Panc1 (cell line): ENCODE measurements at regions not wholly inside any gene's neighbourhood (a gene's known extent, or its start where the extent isn't known, plus 50 kb on each side); places are given as distances from the start of the nearest gene placed in this dataset.

ENCODE experiments used
- ATAC-seq: fragments of 200-7000 bp; cut with Tn5 transposase; 2 replicates; pipeline ENCODE4 v1.9.1; 2020; ENCODE audit warnings: mild to moderate bottlenecking, moderate library complexity
- BruUV-seq: library from RNA; stranded (reverse); fragments of 400-500 nt; replicated peaks from 2 replicates; lab custom pipeline; 2021; lab: Mats Ljungman, UMichigan
- CTCF ChIA-PET: fragments of 300-600 bp; sonication (Branson Sonifier 250); formaldehyde crosslinking; loops from one replicate; lab custom pipeline; 2022; ENCODE audit warnings: antibody characterized with exemption; lab: Charles Lee
- POLR2A ChIA-PET: fragments of 300-600 bp; sonication (Branson Sonifier 250); formaldehyde crosslinking; loops from one replicate; lab custom pipeline; 2022; ENCODE audit warnings: antibody characterized with exemption; lab: Charles Lee
- DNase-seq: peaks from one replicate; pipeline ENCODE4 v3.0.0-alpha.2; 2010; ENCODE audit warnings: low read depth, low spot score
- H3K27ac ChIP-seq: 2 replicates; pipeline ENCODE4 v1.5.1; 2011; ENCODE audit warnings: mild to moderate bottlenecking, low read length, inconsistent platforms
- H3K27me3 ChIP-seq: fragments of 200-500 bp; sonication (Bioruptor generic); 2 replicates; pipeline ENCODE4 v1.6.0; 2014; ENCODE audit warnings: low read length, inconsistent platforms; ENCODE audit not compliant: control insufficient read depth, insufficient read depth
- H3K36me3 ChIP-seq: fragments of 200-500 bp; sonication (Bioruptor generic); 2 replicates; pipeline ENCODE4 v1.5.1; 2014; ENCODE audit warnings: inconsistent platforms, mild to moderate bottlenecking, low read length, moderate library complexity; ENCODE audit not compliant: control insufficient read depth, insufficient read depth
- H3K4me1 ChIP-seq: 2 replicates; pipeline ENCODE4 v1.5.1; 2011; ENCODE audit warnings: inconsistent platforms, mild to moderate bottlenecking, low read length, moderate library complexity; ENCODE audit not compliant: control insufficient read depth, insufficient read depth
- H3K4me3 ChIP-seq, 2 experiments: 2 replicates each; pipeline ENCODE4 v1.5.1; 2011 to 2012; ENCODE audit warnings: low read depth in 2 of 2, low read length in 2 of 2, mild to moderate bottlenecking in 2 of 2, inconsistent platforms in 1 of 2, moderate library complexity in 1 of 2
- H3K9me3 ChIP-seq: fragments of 200-500 bp; sonication (Bioruptor generic); 2 replicates; pipeline ENCODE4 v1.5.1; 2014; ENCODE audit warnings: low read depth, mild to moderate bottlenecking, inconsistent platforms, low read length, moderate library complexity; ENCODE audit not compliant: control insufficient read depth, insufficient read depth
- POLR2AphosphoS5 ChIP-seq: IDR thresholded peaks from 2 replicates; pipeline ENCODE4 v1.6.1; 2012; ENCODE audit warnings: mild to moderate bottlenecking, low read depth, low read length, moderate library complexity
- SIN3A ChIP-seq: IDR thresholded peaks from 2 replicates; pipeline ENCODE4 v1.6.1; 2012; ENCODE audit warnings: low read depth, mild to moderate bottlenecking, low read length, moderate library complexity, borderline replicate concordance; ENCODE audit not compliant: insufficient read depth
- TCF7L2 ChIP-seq: IDR thresholded peaks from 2 replicates; pipeline ENCODE4 v1.6.1; 2011; ENCODE audit warnings: mild to moderate bottlenecking, low read depth, low read length, inconsistent platforms
- in situ Hi-C: cut with HindIII; loops from 2 replicates; pipeline ENCODE4 v1.10.0; 2016; ENCODE audit warnings: low sequenced_read_pairs, low pct_unique_long_range_greater_than_20kb
- intact Hi-C: fragments of 100-400 bp; cut with micrococcal nuclease; formaldehyde crosslinking; loops from one replicate; pipeline ENCODE4 v1.10.0; 2022; ENCODE audit not compliant: unreplicated experiment
- TF ChIP-seq, protein P1 (sequence below): fragments of 450-650 bp; IDR thresholded peaks from 2 replicates; pipeline ENCODE4 v1.5.1; 2017; ENCODE audit warnings: mild to moderate bottlenecking
- TF ChIP-seq, protein P2 (sequence below), 2 experiments: IDR thresholded peaks; 2 replicates each; pipeline ENCODE4 v1.6.1; 2011 to 2012; ENCODE audit warnings: low read depth in 2 of 2, control low read depth in 1 of 2, low read length in 1 of 2, mild to moderate bottlenecking in 1 of 2, moderate library complexity in 1 of 2; ENCODE audit not compliant: insufficient read depth in 1 of 2

DNA sequence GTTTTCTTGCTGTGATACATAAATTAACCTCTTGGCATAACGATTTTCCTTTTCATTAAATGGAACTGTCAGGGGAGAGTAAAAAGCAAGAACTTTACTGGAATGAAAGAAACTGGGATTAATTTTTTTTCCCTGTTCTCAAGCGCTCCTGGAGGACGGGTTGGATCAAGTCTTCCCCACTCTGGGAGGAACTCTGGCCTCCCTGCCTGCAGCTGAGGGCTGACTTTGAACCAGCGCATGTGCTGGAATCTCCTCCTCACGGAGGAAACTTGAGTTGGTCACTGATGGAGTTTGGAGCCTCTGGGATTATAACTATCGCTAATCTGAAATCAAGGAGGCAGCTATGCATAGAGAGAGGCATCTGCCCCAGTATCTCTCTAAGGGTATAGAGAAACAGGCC, 406.4 kb upstream of the TMEM132C start:
- ATAC-seq (no peak), DNase-seq (no peak)
- no peak for TF ChIP-seq SIN3A
- no peak for TF ChIP-seq TCF7L2
- TF ChIP-seq, protein P1, sequence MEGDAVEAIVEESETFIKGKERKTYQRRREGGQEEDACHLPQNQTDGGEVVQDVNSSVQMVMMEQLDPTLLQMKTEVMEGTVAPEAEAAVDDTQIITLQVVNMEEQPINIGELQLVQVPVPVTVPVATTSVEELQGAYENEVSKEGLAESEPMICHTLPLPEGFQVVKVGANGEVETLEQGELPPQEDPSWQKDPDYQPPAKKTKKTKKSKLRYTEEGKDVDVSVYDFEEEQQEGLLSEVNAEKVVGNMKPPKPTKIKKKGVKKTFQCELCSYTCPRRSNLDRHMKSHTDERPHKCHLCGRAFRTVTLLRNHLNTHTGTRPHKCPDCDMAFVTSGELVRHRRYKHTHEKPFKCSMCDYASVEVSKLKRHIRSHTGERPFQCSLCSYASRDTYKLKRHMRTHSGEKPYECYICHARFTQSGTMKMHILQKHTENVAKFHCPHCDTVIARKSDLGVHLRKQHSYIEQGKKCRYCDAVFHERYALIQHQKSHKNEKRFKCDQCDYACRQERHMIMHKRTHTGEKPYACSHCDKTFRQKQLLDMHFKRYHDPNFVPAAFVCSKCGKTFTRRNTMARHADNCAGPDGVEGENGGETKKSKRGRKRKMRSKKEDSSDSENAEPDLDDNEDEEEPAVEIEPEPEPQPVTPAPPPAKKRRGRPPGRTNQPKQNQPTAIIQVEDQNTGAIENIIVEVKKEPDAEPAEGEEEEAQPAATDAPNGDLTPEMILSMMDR: no peak
- no peak for TF ChIP-seq POLR2AphosphoS5
- TF ChIP-seq, protein P2, sequence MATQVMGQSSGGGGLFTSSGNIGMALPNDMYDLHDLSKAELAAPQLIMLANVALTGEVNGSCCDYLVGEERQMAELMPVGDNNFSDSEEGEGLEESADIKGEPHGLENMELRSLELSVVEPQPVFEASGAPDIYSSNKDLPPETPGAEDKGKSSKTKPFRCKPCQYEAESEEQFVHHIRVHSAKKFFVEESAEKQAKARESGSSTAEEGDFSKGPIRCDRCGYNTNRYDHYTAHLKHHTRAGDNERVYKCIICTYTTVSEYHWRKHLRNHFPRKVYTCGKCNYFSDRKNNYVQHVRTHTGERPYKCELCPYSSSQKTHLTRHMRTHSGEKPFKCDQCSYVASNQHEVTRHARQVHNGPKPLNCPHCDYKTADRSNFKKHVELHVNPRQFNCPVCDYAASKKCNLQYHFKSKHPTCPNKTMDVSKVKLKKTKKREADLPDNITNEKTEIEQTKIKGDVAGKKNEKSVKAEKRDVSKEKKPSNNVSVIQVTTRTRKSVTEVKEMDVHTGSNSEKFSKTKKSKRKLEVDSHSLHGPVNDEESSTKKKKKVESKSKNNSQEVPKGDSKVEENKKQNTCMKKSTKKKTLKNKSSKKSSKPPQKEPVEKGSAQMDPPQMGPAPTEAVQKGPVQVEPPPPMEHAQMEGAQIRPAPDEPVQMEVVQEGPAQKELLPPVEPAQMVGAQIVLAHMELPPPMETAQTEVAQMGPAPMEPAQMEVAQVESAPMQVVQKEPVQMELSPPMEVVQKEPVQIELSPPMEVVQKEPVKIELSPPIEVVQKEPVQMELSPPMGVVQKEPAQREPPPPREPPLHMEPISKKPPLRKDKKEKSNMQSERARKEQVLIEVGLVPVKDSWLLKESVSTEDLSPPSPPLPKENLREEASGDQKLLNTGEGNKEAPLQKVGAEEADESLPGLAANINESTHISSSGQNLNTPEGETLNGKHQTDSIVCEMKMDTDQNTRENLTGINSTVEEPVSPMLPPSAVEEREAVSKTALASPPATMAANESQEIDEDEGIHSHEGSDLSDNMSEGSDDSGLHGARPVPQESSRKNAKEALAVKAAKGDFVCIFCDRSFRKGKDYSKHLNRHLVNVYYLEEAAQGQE (IDR thresholded peaks at IDR 0.05; ENCODE audit: insufficient read depth in 1 of 2, low read depth in 2 of 2, low read length in 1 of 2): no peak
- Histone ChIP-seq H3K27me3 (no peaks in the 10 kb centered on the region), H3K4me1 (no peaks in the 10 kb centered on the region), H3K9me3 (no peaks in the 10 kb centered on the region), H3K4me3 (no peak overlapping the region), H3K36me3 (no peaks in the 10 kb centered on the region), H3K27ac (no peak overlapping the region)
- in situ Hi-C loops (no loop called here), intact Hi-C loops (no loop called here)
- ChIA-PET CTCF (no interaction called here), POLR2A (no interaction called here)
- no TSS peak for BruUV-seq

DNA sequence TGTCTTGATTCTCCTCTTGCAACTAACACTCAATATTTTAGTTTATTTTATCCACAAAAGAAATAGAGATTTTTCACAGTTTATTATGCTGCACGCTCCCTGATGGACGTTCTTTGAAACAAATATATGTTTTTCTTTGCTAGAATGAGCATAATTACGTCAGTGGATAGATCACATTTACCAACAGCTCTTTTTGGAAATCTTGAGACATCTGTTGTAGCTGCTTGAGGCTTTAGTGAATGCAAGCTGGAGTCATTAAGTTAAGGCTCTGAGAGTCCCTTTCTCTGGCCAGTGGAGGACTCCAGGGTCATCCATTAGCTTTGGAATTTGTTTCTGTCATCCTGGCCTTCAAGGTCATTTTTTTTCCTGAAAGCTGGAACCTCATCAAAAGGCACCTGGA, 405.6 kb upstream of the TMEM132C start:
- POLR2A ChIA-PET: no interaction called here

More for the DNA sequence above, 405.6 kb upstream of the TMEM132C start:
- no peaks in the 10 kb centered on the region for H3K4me1 ChIP-seq
- H3K27ac ChIP-seq: no peak overlapping the region
- intact Hi-C loops: no loop called here
- CTCF ChIA-PET: no interaction called here
- H3K9me3 ChIP-seq: no peaks in the 10 kb centered on the region
- no peaks in the 10 kb centered on the region for H3K36me3 ChIP-seq
- no peaks in the 10 kb centered on the region for H3K27me3 ChIP-seq
- DNase-seq (no peak), ATAC-seq (no peak)
- BruUV-seq: no TSS peak
- no peak overlapping the region for H3K4me3 ChIP-seq
- TF ChIP-seq, protein P2 (IDR thresholded peaks at IDR 0.05; ENCODE audit: insufficient read depth in 1 of 2, low read depth in 2 of 2, low read length in 1 of 2): no peak
- TF ChIP-seq SIN3A: no peak
- no peak for TF ChIP-seq POLR2AphosphoS5
- no peak for TF ChIP-seq TCF7L2
- TF ChIP-seq, protein P1: no peak
- in situ Hi-C loops: no loop called here
